ENCODE measurements at regions not wholly inside any gene's neighbourhood (a gene's known extent, or its start where the extent isn't known, plus 50 kb on each side); places are given as distances from the start of the nearest gene placed in this dataset.

GRCh38 chr9:108138516-108138915 lies 648.9 kb upstream of the KLF4 start:
- no peak overlapping the region for H3K4me2 ChIP-seq (ENCODE audit: low read depth, low read length)
- H3K9me1 ChIP-seq (ENCODE audit: insufficient read depth, low read length): no peaks in the 10 kb centered on the region
- H3K56ac ChIP-seq (ENCODE audit: extremely low read depth, insufficient read depth, low read length): no peak overlapping the region
- no peak overlapping the region for H2AK9ac ChIP-seq (replicated peaks; ENCODE audit: low read depth, low read length, poor library complexity)
- no peak overlapping the region for H3K18ac ChIP-seq (ENCODE audit: low read depth, low read length)
- H2BK5ac ChIP-seq (ENCODE audit: low read depth, low read length, poor library complexity, severe bottlenecking): no peak overlapping the region
- no peak overlapping the region for H2BK120ac ChIP-seq (ENCODE audit: low read depth, low read length)
- H2AFZ ChIP-seq (replicated peaks; ENCODE audit: low read length, poor library complexity): no peak overlapping the region
- H2BK15ac ChIP-seq (ENCODE audit: low read depth, low read length): no peak overlapping the region
- no peak overlapping the region for H4K8ac ChIP-seq (ENCODE audit: low read depth in 2 of 2, low read length in 2 of 2)
- WGBS, 2 experiments (ENCODE audit: extremely low coverage in 2 of 2, insufficient read length in 1 of 2): 34% methylated on average over 2 of the region's 2 CpGs; no CpG with 5 or more reads in 1 of the 2 experiments
- in situ Hi-C loops (cut with MboI; ENCODE audit: low sequenced_read_pairs) (no loop called here), intact Hi-C loops (cut with micrococcal nuclease) (no loop called here), dilution Hi-C loops (cut with HindIII; ENCODE audit: low sequenced_read_pairs, unreplicated experiment) (no loop called here)
- no peak overlapping the region for H4K5ac ChIP-seq (ENCODE audit: low read depth, low read length)
- H3K4ac ChIP-seq (ENCODE audit: low read depth, low read length): no peak overlapping the region
- H3K14ac ChIP-seq (replicated peaks; ENCODE audit: low read depth, low read length): no peak overlapping the region
- BruUV-seq (replicated peaks): no TSS peak
- no peaks in the 10 kb centered on the region for H3K9me3 ChIP-seq (ENCODE audit: control insufficient read depth, insufficient read depth, low read length)
- H3K27ac ChIP-seq (ENCODE audit: insufficient read depth, low read length): no peak overlapping the region
- no peak overlapping the region for H2AK5ac ChIP-seq (ENCODE audit: low read depth, low read length)
- ATAC-seq (ENCODE audit: low read depth) (no peak), DNase-seq (no peak)
- no peaks in the 10 kb centered on the region for H3K36me3 ChIP-seq (ENCODE audit: control insufficient read depth, insufficient read depth, low read length)
- peaks cover 7% of the 10 kb centered on the region; the same call in 1 of the 2 replicates for H3K4me1 ChIP-seq (ENCODE audit: control insufficient read depth, insufficient read depth, low read length)
- no peaks in the 10 kb centered on the region for H3K79me1 ChIP-seq (ENCODE audit: low read depth in 1 of 2, low read length in 2 of 2)
- H4K20me1 ChIP-seq (ENCODE audit: insufficient read depth, low read length): no peaks in the 10 kb centered on the region
- TF ChIP-seq ELK1 (IDR thresholded peaks at IDR 0.05; ENCODE audit: borderline replicate concordance, low read depth, low read length) (no peak), MXI1 (IDR thresholded peaks at IDR 0.05; ENCODE audit: borderline replicate concordance, low read depth, low read length) (no peak), CHD1 (IDR thresholded peaks at IDR 0.05; ENCODE audit: low read depth, low read length) (no peak), RAD21 (IDR thresholded peaks at IDR 0.05; ENCODE audit: low read length) (no peak), RCOR1 (IDR thresholded peaks at IDR 0.05; ENCODE audit: insufficient replicate concordance, low read length) (no peak), RFX5 (IDR thresholded peaks at IDR 0.05; ENCODE audit: low read depth, low read length) (no peak), USF2 (IDR thresholded peaks at IDR 0.05; ENCODE audit: low read depth, low read length) (no peak), CEBPB (IDR thresholded peaks at IDR 0.05; ENCODE audit: low read depth, low read length) (no peak), NFE2L2 (IDR thresholded peaks at IDR 0.05; ENCODE audit: low read depth, low read length) (no peak), MAFK (IDR thresholded peaks at IDR 0.05; ENCODE audit: low read depth, low read length) (no peak), FOS (IDR thresholded peaks at IDR 0.05; ENCODE audit: low read depth, low read length) (no peak), POLR2A (IDR thresholded peaks at IDR 0.05; ENCODE audit: low read depth, low read length) (no peak), CTCF (conservative IDR thresholded peaks at IDR 0.05; ENCODE audit: low read depth, low read length) (no peak), MAZ (IDR thresholded peaks at IDR 0.05; ENCODE audit: borderline replicate concordance, low read depth, low read length) (no peak), BHLHE40 (IDR thresholded peaks at IDR 0.05; ENCODE audit: low read depth, low read length) (no peak), SMC3 (IDR thresholded peaks at IDR 0.05; ENCODE audit: low read depth, low read length) (no peak)
- no peak overlapping the region for H4K91ac ChIP-seq (ENCODE audit: insufficient read depth, low read depth, low read length)
- CTCF ChIA-PET: no interaction called here
- no peak overlapping the region for H2BK20ac ChIP-seq (ENCODE audit: low read depth, low read length)
- no peaks in the 10 kb centered on the region for H3K27me3 ChIP-seq (ENCODE audit: control insufficient read depth, insufficient read depth, low read length)
- no peak overlapping the region for H3K23ac ChIP-seq (ENCODE audit: low read depth, low read length)
- no peak overlapping the region for H3K9ac ChIP-seq (ENCODE audit: low read depth, low read length)
- H3K4me3 ChIP-seq (ENCODE audit: insufficient read depth, low read depth, low read length): no peak overlapping the region
- POLR2A ChIA-PET (ENCODE audit: unreplicated experiment): no interaction called here
